Peyer's patch (tissue), 4 donors: ENCODE measurements at regions not wholly inside any gene's neighbourhood (a gene's known extent, or its start where the extent isn't known, plus 50 kb on each side); places are given as distances from the start of the nearest gene placed in this dataset.

ENCODE experiments used
- DNase-seq, 3 donors: peaks; one replicate each; pipeline ENCODE4 v3.0.0-alpha.2; 2017 to 2019
- H3K27ac ChIP-seq, 4 donors: fragments of 200-600 bp; sonication (generic); one replicate each; pipeline ENCODE4 v1.5.1; 2016 to 2019
- H3K27me3 ChIP-seq, 2 donors: fragments of 200-600 bp; sonication (generic); one replicate each; pipeline ENCODE4 v1.5.1; 2019
- H3K36me3 ChIP-seq, 3 donors: fragments of 200-600 bp; sonication (generic); one replicate each; pipeline ENCODE4 v1.5.1; 2016 to 2019
- H3K4me1 ChIP-seq, 4 donors: fragments of 200-600 bp; sonication (generic); one replicate each; pipeline ENCODE4 v1.5.1; 2016 to 2019
- H3K4me3 ChIP-seq, 4 donors: fragments of 200-600 bp; sonication (generic); 1 replicate in 3 of 4; 2 replicates in 1 of 4; pipeline ENCODE4 v1.5.1; 2016 to 2019; ENCODE audit warnings: mild to moderate bottlenecking in 1 of 4
- H3K9me3 ChIP-seq, 4 donors: fragments of 200-600 bp; sonication (generic); one replicate each; pipeline ENCODE4 v1.5.1; 2016 to 2019; ENCODE audit warnings: mild to moderate bottlenecking in 1 of 4
- POLR2A ChIP-seq, 2 donors: fragments of 450-650 bp; IDR thresholded peaks; one replicate each; pipeline ENCODE4 v1.5.1; 2017; ENCODE audit warnings: antibody characterized with exemption in 2 of 2, mild to moderate bottlenecking in 2 of 2, moderate library complexity in 2 of 2
- TF ChIP-seq, protein P1 (sequence below), 6 experiments: fragments of 450-650 bp in 4 of 6; fragments of 200-600 bp in 2 of 6; sonication (generic) in 1 of 6; IDR thresholded peaks; one replicate each; pipeline ENCODE4 v1.5.1; 2017 to 2019; ENCODE audit warnings: antibody characterized with exemption in 6 of 6, mild to moderate bottlenecking in 3 of 6, moderate library complexity in 1 of 6

- Histone ChIP-seq H3K27ac (no peak overlapping the region), H3K36me3 (no peaks in the 10 kb centered on the region), H3K27me3 (no peaks in the 10 kb centered on the region), H3K4me1 (no peaks in the 10 kb centered on the region), H3K9me3 (no peaks in the 10 kb centered on the region), H3K4me3 (no peak overlapping the region)
- DNase-seq, result no peak
- TF ChIP-seq, protein P1, sequence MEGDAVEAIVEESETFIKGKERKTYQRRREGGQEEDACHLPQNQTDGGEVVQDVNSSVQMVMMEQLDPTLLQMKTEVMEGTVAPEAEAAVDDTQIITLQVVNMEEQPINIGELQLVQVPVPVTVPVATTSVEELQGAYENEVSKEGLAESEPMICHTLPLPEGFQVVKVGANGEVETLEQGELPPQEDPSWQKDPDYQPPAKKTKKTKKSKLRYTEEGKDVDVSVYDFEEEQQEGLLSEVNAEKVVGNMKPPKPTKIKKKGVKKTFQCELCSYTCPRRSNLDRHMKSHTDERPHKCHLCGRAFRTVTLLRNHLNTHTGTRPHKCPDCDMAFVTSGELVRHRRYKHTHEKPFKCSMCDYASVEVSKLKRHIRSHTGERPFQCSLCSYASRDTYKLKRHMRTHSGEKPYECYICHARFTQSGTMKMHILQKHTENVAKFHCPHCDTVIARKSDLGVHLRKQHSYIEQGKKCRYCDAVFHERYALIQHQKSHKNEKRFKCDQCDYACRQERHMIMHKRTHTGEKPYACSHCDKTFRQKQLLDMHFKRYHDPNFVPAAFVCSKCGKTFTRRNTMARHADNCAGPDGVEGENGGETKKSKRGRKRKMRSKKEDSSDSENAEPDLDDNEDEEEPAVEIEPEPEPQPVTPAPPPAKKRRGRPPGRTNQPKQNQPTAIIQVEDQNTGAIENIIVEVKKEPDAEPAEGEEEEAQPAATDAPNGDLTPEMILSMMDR (IDR thresholded peaks at IDR 0.05), result no peak
- no peak for TF ChIP-seq POLR2A (IDR thresholded peaks at IDR 0.05)
Observed at GRCh38 chr3:163832547-163832946, 1245.7 kb downstream of the SI start.

DNA sequence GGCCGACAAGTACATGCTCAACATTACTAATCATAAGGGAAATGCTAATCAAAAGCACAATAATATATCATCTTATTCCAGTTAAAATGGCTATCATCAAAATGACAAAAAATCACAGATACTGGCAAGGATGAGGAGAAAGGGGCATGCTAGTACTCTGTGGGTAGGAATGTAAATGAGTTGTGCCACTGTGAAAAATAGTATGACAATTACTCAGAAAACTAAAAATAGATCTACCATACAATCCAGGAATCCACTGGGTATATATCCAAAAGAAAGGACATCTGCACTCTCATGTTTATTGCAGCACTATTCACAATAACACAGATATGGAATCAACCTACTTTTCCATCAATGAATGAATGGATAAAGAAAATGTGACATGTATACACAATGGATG is 1256.5 kb downstream of the SI start:
- H3K27ac ChIP-seq, result no peak overlapping the region
- H3K4me1 ChIP-seq, result no peaks in the 10 kb centered on the region
- no peak overlapping the region for H3K4me3 ChIP-seq
- H3K36me3 ChIP-seq, result no peaks in the 10 kb centered on the region
- TF ChIP-seq, protein P1 (IDR thresholded peaks at IDR 0.05), result no peak
- TF ChIP-seq POLR2A (IDR thresholded peaks at IDR 0.05), result no peak
- no peaks in the 10 kb centered on the region for H3K9me3 ChIP-seq
- H3K27me3 ChIP-seq, result no peaks in the 10 kb centered on the region
- DNase-seq, result no peak

GRCh38 chr3:163817015-163817414 is 1261.3 kb downstream of the SI start:
- no peak for TF ChIP-seq POLR2A (IDR thresholded peaks at IDR 0.05)
- TF ChIP-seq, protein P1 (IDR thresholded peaks at IDR 0.05), result no peak
- H3K27me3 ChIP-seq, result no peaks in the 10 kb centered on the region
- H3K4me3 ChIP-seq, result no peak overlapping the region
- no peaks in the 10 kb centered on the region for H3K4me1 ChIP-seq
- no peak overlapping the region for H3K27ac ChIP-seq
- H3K36me3 ChIP-seq, result no peaks in the 10 kb centered on the region
- no peaks in the 10 kb centered on the region for H3K9me3 ChIP-seq
- no peak for DNase-seq

GRCh38 chr3:163813935-163814334 is 1264.4 kb downstream of the SI start:
- Histone ChIP-seq H3K4me3 (no peak overlapping the region), H3K4me1 (no peaks in the 10 kb centered on the region), H3K9me3 (no peaks in the 10 kb centered on the region), H3K27me3 (no peaks in the 10 kb centered on the region), H3K27ac (no peak overlapping the region), H3K36me3 (no peaks in the 10 kb centered on the region)
- no peak for DNase-seq
- no peak for TF ChIP-seq POLR2A (IDR thresholded peaks at IDR 0.05)
- TF ChIP-seq, protein P1 (IDR thresholded peaks at IDR 0.05), result no peak

DNA sequence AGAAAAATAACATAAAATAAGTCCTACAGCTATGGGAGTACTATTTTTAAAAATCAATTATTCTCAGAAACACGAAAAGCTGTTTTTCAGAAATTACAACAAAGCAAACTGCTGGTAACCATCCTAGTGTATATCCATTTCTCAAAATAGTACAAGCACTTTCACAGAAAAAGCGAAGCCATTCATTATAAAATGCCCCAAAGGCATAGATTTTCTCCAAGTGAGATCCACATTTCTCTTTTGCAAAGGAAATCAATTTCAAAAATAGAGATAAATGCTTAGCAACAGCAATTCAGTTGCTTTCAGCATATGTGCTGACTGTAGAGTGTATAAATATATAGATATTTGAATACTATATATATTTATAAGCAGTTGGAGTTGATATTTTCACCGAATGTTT is 1266.3 kb downstream of the SI start:
- Histone ChIP-seq H3K4me1 (no peaks in the 10 kb centered on the region), H3K9me3 (no peaks in the 10 kb centered on the region), H3K27me3 (no peaks in the 10 kb centered on the region), H3K36me3 (no peaks in the 10 kb centered on the region), H3K4me3 (no peak overlapping the region), H3K27ac (no peak overlapping the region)
- no peak for DNase-seq
- TF ChIP-seq POLR2A (IDR thresholded peaks at IDR 0.05), result no peak
- TF ChIP-seq, protein P1 (IDR thresholded peaks at IDR 0.05), result no peak

DNA sequence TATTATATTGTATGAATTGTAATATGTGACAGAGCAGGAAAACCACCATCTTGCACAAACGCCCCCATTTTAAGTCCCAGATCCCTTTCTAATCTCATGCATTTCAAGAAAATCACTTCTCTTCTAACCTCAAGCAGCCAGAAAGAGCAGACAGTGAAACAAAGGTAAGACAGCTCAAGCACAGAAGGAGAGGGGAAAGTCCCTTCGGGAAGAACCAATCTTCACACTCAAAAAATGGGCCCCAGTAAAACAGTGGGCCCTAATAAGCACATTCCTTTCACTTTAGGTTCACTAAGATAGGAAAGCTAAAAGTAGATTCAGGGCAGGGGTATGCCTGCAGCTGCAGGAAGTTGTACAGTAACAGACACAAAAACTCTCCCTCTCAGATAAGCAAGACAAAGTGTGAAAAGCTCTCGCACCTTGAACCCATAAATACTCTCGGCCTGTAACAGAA is 1268.7 kb downstream of the SI start:
- DNase-seq, result no peak

More for the DNA sequence above, 1268.7 kb downstream of the SI start:
- H3K27ac ChIP-seq, result no peak overlapping the region
- no peaks in the 10 kb centered on the region for H3K27me3 ChIP-seq
- H3K36me3 ChIP-seq, result no peaks in the 10 kb centered on the region
- no peaks in the 10 kb centered on the region for H3K4me1 ChIP-seq
- H3K9me3 ChIP-seq, result no peaks in the 10 kb centered on the region
- TF ChIP-seq POLR2A (IDR thresholded peaks at IDR 0.05), result no peak
- TF ChIP-seq, protein P1 (IDR thresholded peaks at IDR 0.05), result no peak
- H3K4me3 ChIP-seq, result no peak overlapping the region
